Neural cell (in vitro differentiated cells): ENCODE measurements at regions not wholly inside any gene's neighbourhood (a gene's known extent, or its start where the extent isn't known, plus 50 kb on each side); places are given as distances from the start of the nearest gene placed in this dataset.

ENCODE experiments used
- H2AFZ ChIP-seq: fragments of 200-600, 300-800 bp; sonication (generic), shearing (Covaris generic); 2 replicates; pipeline ENCODE4 v1.6.0; 2014; ENCODE audit warnings: low read depth, mild to moderate bottlenecking, antibody characterized with exemption, low read length, moderate library complexity
- H3F3A ChIP-seq: fragments of 200-600 bp; shearing (Covaris generic); 2 replicates; pipeline ENCODE4 v1.6.1; 2016; ENCODE audit warnings: mild to moderate bottlenecking, moderate library complexity, mixed read lengths, antibody characterized with exemption, low read length; ENCODE audit not compliant: insufficient read depth, poor library complexity, severe bottlenecking
- H3K27ac ChIP-seq: fragments of 200-600, 300-800 bp; sonication (generic), shearing (Covaris generic); 2 replicates; pipeline ENCODE4 v1.5.1; 2014; ENCODE audit warnings: mild to moderate bottlenecking, low read length, moderate library complexity
- H3K27me3 ChIP-seq: fragments of 300-800, 200-600 bp; sonication (generic), shearing (Covaris generic); 2 replicates; pipeline ENCODE4 v1.6.0; 2014; ENCODE audit warnings: mild to moderate bottlenecking, low read depth, low read length, moderate library complexity; ENCODE audit not compliant: insufficient read depth
- H3K36me3 ChIP-seq: fragments of 300-800, 200-600 bp; sonication (generic), shearing (Covaris generic); 2 replicates; pipeline ENCODE4 v1.5.1; 2014; ENCODE audit warnings: mild to moderate bottlenecking, antibody characterized with exemption, low read length, moderate library complexity; ENCODE audit not compliant: insufficient read depth
- H3K4me2 ChIP-seq: fragments of 300-800, 200-600 bp; sonication (generic), shearing (Covaris generic); 2 replicates; pipeline ENCODE4 v1.6.0; 2014; ENCODE audit warnings: mild to moderate bottlenecking, low read length
- H3K4me3 ChIP-seq: fragments of 300-800, 200-600 bp; sonication (generic), shearing (Covaris generic); 2 replicates; pipeline ENCODE4 v1.5.1; 2014; ENCODE audit warnings: mild to moderate bottlenecking, low read length, moderate library complexity
- H3K79me2 ChIP-seq: fragments of 200-600 bp; shearing (Covaris generic); replicated peaks from 2 replicates; pipeline ENCODE4 v1.6.0; 2014; ENCODE audit warnings: mild to moderate bottlenecking, low read length, moderate library complexity; ENCODE audit not compliant: insufficient read depth
- H3K9ac ChIP-seq: fragments of 300-800, 200-600 bp; sonication (generic), shearing (Covaris generic); 2 replicates; pipeline ENCODE4 v1.6.1; 2016; ENCODE audit warnings: mild to moderate bottlenecking, low read length, mixed read lengths
- H3K9me2 ChIP-seq: fragments of 200-600 bp; shearing (Covaris generic); 2 replicates; pipeline ENCODE4 v1.6.1; 2016; ENCODE audit warnings: mild to moderate bottlenecking, low read length, mixed read lengths; ENCODE audit not compliant: insufficient read depth
- H3K9me3 ChIP-seq: fragments of 200-600, 300-800 bp; sonication (generic), shearing (Covaris generic); 2 replicates; pipeline ENCODE4 v1.6.1; 2016; ENCODE audit warnings: mild to moderate bottlenecking, mixed run types, low read length, moderate library complexity, mixed read lengths
- H4K20me1 ChIP-seq: fragments of 200-600 bp; shearing (Covaris generic); 2 replicates; pipeline ENCODE4 v1.6.1; 2016; ENCODE audit warnings: mild to moderate bottlenecking, mixed run types; ENCODE audit not compliant: insufficient read depth
- EP300 ChIP-seq: fragments of 450-650 bp; conservative IDR thresholded peaks from 2 replicates; pipeline ENCODE4 v1.6.1; 2014; ENCODE audit warnings: antibody characterized with exemption, mild to moderate bottlenecking, moderate library complexity; ENCODE audit not compliant: poor library complexity, severe bottlenecking
- EZH2 ChIP-seq: fragments of 200-600, 300-800 bp; shearing (Covaris generic), sonication (generic); IDR thresholded peaks from 2 replicates; pipeline ENCODE4 v1.6.1; 2014; ENCODE audit warnings: antibody characterized with exemption, low read length, borderline replicate concordance, mild to moderate bottlenecking; ENCODE audit not compliant: insufficient read depth, poor library complexity, severe bottlenecking
- MXI1 ChIP-seq: fragments of 450-650 bp; conservative IDR thresholded peaks from 2 replicates; pipeline ENCODE4 v1.6.1; 2014; ENCODE audit warnings: antibody characterized with exemption, mild to moderate bottlenecking; ENCODE audit not compliant: poor library complexity, severe bottlenecking
- POLR2AphosphoS5 ChIP-seq: IDR thresholded peaks from 2 replicates; pipeline ENCODE4 v1.6.1; 2012
- RAD21 ChIP-seq: fragments of 450-650 bp; conservative IDR thresholded peaks from 2 replicates; pipeline ENCODE4 v1.6.1; 2014; ENCODE audit warnings: antibody characterized with exemption, mild to moderate bottlenecking, moderate library complexity
- REST ChIP-seq: IDR thresholded peaks from 2 replicates; pipeline ENCODE4 v1.6.1; 2012; ENCODE audit warnings: borderline replicate concordance
- SMC3 ChIP-seq: fragments of 450-650 bp; conservative IDR thresholded peaks from 2 replicates; pipeline ENCODE4 v1.6.1; 2014; ENCODE audit warnings: antibody characterized with exemption, mild to moderate bottlenecking, moderate library complexity; ENCODE audit not compliant: poor library complexity
- TF ChIP-seq, protein P1 (sequence below): fragments of 450-650 bp; IDR thresholded peaks from 2 replicates; pipeline ENCODE4 v1.5.1; 2014; ENCODE audit warnings: antibody characterized with exemption, mild to moderate bottlenecking, moderate library complexity; ENCODE audit not compliant: poor library complexity, severe bottlenecking

DNA sequence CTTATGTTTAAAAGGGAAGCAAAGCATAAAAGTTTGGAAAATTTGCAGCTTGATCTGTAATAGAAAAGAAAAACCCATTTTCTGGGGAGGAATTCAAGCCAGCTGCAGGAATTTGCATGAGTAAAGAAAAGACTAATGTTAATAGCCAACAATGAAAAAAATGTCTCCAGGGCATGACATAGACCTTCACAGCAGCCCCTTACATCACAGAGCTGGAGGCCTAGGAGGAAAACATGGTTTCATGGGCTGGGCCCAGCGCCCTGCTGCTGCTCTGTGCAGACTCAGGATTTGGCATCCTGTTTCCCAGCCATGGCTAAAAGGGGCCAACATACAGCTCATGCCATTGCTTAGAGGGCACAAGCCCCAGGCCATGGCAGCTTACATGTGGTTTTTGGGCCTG is 411.6 kb upstream of the MC4R start:
- no peak overlapping the region for H3K27ac ChIP-seq
- no peak overlapping the region for H2AFZ ChIP-seq
- no peaks in the 10 kb centered on the region for H3K9me2 ChIP-seq
- no peaks in the 10 kb centered on the region for H3K79me2 ChIP-seq
- TF ChIP-seq EP300 (no peak), REST (no peak), MXI1 (no peak), EZH2 (no peak), POLR2AphosphoS5 (no peak), SMC3 (no peak)
- TF ChIP-seq, protein P1, sequence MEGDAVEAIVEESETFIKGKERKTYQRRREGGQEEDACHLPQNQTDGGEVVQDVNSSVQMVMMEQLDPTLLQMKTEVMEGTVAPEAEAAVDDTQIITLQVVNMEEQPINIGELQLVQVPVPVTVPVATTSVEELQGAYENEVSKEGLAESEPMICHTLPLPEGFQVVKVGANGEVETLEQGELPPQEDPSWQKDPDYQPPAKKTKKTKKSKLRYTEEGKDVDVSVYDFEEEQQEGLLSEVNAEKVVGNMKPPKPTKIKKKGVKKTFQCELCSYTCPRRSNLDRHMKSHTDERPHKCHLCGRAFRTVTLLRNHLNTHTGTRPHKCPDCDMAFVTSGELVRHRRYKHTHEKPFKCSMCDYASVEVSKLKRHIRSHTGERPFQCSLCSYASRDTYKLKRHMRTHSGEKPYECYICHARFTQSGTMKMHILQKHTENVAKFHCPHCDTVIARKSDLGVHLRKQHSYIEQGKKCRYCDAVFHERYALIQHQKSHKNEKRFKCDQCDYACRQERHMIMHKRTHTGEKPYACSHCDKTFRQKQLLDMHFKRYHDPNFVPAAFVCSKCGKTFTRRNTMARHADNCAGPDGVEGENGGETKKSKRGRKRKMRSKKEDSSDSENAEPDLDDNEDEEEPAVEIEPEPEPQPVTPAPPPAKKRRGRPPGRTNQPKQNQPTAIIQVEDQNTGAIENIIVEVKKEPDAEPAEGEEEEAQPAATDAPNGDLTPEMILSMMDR, result no peak
- H3K9ac ChIP-seq, result no peak overlapping the region
- H3K4me2 ChIP-seq, result no peak overlapping the region
- H3K27me3 ChIP-seq, result no peaks in the 10 kb centered on the region
- H3F3A ChIP-seq, result no peaks in the 10 kb centered on the region
- H3K9me3 ChIP-seq, result peaks cover 3% of the 10 kb centered on the region
- no peak overlapping the region for H3K4me3 ChIP-seq
- no peaks in the 10 kb centered on the region for H3K36me3 ChIP-seq
- H4K20me1 ChIP-seq, result no peaks in the 10 kb centered on the region

DNA sequence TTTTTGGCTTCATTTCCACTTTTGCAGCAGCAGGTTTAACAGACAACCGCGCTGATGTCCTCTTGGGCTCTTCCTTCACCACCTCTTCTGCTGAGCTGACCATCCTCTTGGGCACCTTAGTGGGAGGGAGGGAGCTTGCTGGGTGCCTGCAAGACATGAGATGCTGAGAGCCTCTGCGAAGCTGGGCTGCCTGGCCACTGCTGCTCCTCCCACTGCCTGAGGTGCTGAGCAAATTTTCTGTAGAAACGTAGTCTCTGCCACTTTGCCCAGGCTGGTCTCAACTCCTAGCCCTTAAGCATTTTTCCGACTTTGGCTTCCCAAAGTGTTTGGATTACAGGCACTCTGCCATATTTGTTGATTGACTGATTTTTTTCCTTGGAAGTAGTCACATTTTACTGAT is 422.2 kb upstream of the MC4R start:
- Histone ChIP-seq H3K9me2 (no peaks in the 10 kb centered on the region), H3K79me2 (no peaks in the 10 kb centered on the region), H3K27me3 (no peaks in the 10 kb centered on the region), H3K27ac (no peak overlapping the region), H3K9ac (no peak overlapping the region), H3F3A (no peaks in the 10 kb centered on the region), H3K4me3 (no peak overlapping the region), H3K9me3 (no peaks in the 10 kb centered on the region), H4K20me1 (no peaks in the 10 kb centered on the region), H2AFZ (no peak overlapping the region), H3K4me2 (no peak overlapping the region), H3K36me3 (no peaks in the 10 kb centered on the region)
- TF ChIP-seq EP300 (no peak), MXI1 (no peak), EZH2 (no peak), SMC3 (no peak), RAD21 (no peak)
- TF ChIP-seq, protein P1, result no peak
